Medulla oblongata (tissue), 1 donor: ENCODE measurements at regions not wholly inside any gene's neighbourhood (a gene's known extent, or its start where the extent isn't known, plus 50 kb on each side); places are given as distances from the start of the nearest gene placed in this dataset.

Experiments
- DNase-seq: peaks from one replicate; pipeline ENCODE4 v3.0.0-alpha.2; 2015; ENCODE audit errors: extremely low spot score

- DNase-seq: no peak
Measured at GRCh38 chr15:73001840-73002239, 50.4 kb upstream of the NEO1 start.

GRCh38 chr15:73000293-73000692 is 52.0 kb upstream of the NEO1 start:
- no peak for DNase-seq

DNA sequence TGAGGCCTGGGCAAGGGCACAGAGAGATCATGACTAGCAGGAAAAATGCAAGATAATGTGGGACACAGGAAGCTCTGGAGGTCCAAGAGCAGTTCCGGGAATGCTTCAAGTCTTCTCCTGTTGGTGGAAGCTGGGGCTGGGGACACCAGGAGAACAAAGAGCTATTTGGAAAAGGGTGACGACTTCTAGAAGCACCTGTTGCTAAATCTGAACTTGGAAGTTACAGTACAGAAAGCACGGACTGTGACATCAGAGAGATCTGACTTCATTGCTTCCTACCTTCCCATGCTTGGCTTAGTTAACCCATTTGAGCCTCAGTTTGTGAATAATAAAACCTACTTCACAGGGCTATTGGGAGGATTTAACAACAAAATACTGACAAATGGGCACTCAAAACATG is 52.7 kb upstream of the NEO1 start:
- DNase-seq: no peak

GRCh38 chr15:72998681-72999466 is 53.4 kb upstream of the NEO1 start:
- DNase-seq: no peak

GRCh38 chr15:72998226-72998625 is 54.0 kb upstream of the NEO1 start:
- no peak for DNase-seq

DNA sequence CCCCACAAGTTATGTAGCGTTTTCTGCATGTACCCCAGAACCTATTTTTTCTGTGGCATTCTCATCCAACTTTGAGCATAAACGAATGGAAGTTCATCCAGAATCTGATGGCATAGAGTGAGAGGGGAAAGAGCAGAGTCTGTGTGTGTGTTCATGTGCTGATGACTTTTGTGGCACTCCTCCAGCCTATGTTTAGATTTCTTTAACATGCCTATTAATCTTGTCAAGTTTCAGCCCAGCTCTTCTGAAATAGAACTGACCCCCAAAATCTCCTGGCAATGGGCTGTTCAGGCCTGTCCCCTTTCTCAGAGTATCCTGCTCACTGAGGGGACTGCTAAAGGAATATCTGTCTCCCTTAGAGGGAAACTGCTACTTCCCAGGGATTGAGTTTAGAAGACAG is 56.4 kb upstream of the NEO1 start:
- no peak for DNase-seq

- peak; percentile 9 for DNase-seq
Measured at GRCh38 chr15:72994534-72995177, 57.6 kb upstream of the NEO1 start.

DNA sequence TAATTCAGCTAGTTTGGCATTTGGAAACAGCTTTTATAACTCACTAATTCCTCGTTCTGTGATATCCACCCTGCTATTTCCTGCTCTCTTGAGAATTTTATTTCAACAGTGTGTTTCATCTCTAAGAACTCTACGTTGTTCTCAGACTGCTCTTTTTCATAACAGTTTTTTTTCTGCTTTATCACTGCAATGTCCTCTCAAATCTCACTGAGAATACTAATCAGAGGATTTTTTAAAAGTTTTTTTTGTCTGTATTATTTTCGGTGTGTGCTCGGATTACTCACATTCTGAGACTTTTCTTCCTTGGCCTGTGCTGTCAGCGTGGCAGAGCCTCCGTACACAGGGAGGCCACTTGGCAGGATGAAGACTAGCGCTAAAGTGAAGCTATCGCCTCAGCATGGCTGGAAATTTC is 59.4 kb upstream of the NEO1 start:
- DNase-seq: no peak

DNA sequence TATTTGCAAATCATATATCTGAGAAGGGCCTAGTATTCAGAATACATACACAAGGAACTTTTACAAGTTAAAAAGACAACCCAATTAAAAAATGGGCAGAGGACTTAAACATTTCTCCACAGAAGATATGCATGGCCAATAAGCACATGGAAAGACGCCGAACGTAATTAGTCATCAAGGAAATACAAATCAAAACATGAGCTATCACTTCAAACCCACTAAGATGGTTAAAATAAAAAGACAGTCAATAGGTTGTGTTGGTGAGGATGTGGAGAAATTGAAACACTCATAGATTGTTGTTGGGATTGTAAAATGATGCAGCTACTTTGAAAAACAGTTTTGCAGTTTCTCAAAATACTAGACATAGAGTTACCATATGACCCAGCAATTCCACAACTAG is 61.2 kb upstream of the NEO1 start:
- DNase-seq: no peak

- DNase-seq: no peak
Measured at GRCh38 chr15:72983801-72984545, 68.3 kb upstream of the NEO1 start.

- no peak for DNase-seq
Measured at GRCh38 chr15:72982714-72983113, 69.5 kb upstream of the NEO1 start.

DNA sequence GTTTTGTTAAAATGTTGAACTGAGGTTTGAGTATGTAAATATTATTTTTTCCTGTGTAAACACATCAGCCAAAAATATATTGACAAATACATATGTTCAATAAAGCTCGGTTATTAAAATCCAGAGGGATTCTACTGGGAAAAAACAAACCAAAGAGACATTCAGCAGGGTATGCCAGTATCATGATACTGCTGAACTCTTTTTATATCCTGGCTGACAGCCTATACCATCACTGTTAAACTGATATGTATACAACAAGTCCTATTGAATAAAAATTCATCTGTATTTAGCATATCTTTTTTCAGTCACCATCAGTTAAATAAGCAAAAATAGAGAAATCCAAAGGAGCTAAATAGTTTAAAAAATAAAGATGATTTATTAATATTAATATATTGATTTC is 71.6 kb upstream of the NEO1 start:
- no peak for DNase-seq

DNA sequence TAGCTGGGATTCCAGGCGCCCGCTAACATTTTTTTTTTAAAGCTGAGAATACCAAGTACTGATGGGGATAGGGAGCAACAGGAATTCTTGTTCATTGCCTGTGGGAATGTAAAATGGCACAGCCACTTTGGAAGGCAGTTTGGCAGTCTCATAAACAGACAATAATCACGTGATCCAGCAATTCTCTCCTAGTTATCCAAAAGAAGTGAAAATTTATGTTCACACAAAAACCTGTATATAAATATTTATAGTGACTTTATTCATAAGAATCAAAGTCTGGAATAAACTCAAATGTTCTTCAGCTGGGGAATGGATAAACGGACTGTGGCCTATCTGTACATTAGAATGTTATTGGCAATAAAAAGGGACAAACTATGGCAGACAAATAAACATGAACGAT is 72.5 kb upstream of the NEO1 start:
- DNase-seq: no peak

DNA sequence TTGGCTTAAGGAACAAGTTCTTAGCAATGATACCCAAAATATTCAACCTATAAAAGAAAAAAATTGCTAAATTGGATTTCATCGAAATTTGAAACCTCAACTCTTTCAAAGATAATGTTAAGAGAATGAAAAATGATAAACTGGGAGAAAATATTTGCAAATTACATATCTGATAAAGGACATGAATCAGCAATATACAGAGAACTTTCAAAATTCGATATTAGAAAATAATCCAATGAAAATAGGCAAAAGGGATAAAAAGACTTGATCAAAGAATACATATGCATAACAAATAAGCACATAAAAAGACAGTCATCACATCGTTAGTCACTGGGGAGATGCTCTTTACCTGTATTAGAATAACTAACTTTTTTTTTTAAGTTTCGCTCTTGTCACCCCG is 73.0 kb upstream of the NEO1 start:
- DNase-seq: no peak

- no peak for DNase-seq
Measured at GRCh38 chr15:72978223-72978622, 74.0 kb upstream of the NEO1 start.

DNA sequence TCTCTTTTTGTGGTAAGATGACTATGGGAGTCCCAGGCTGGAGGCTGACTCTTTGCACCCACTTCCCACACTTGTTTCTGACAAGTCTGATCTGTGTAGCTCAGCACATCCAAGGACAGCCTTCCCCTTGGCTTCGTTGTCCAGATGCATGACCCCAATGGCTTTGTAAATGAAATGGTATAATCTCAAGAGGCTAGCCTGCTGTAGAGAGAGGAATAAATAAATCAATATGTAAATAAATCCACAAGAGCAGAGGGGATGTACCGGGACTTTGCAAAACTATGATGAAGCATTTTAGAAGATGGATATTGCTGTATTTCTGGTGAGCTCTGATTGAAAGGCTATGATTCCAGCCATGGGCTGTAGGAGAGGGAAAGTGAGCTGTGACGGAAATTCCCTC is 79.9 kb upstream of the NEO1 start:
- DNase-seq: no peak

DNA sequence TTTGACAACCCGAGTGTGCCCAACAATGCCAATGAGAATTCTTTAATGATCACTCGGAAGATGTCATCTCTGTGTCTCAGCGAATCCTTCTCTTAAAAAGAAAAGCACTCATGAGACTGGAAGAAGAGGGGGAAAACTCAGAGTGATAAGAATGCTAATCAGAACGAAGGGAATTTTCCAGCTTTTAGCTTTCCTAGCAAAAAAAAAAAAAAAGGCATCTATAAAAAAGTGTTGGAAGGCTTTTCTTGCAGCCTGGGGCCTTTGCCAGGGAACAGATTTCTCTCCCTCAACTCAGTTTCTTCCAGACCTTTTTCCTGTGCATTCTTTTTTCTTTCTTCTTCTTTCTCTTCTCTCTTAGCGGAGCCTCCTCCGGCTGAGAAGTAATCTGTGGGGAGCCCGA is 80.5 kb upstream of the NEO1 start:
- no peak for DNase-seq

DNA sequence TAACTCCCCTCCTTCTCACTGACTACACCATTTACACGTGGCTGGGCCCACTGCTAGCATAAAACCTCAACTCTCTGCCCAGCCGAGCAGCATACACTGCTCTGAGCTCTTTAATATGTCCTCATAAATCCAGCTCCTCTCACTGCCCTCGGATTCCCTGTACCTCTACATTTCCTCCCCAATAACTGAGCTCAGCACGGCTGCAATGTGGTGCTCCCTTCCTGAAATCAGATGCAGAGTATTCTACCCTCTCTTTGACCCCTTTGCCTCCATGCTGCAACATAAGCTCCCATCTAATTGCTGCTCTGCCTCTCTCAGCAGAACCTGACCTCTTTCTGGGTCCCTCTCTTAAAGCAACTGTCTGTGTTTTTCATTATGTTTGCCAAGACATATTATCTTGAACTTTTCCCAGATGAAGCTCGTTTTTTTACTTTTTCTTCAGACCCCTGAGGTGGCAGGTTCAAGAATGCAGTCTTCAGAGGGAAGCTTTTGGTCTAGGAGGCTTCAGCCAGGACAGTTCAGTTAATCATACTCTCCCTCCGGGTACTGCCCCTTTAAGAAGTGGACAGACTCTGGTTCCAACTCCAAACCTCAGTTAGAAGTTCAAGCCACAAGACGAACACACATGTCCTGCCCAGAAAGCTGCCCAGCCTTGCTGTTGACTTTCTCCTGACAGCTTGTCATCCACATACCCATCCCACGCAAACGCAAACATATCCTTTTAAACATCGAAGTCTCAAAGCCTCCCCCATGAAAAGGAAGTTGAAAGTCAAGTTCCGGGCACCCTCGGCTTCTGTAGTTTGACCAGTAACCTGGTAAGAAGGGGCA is 81.1 kb upstream of the NEO1 start:
- DNase-seq: no peak

GRCh38 chr15:72968531-72968922 is 83.7 kb upstream of the NEO1 start:
- DNase-seq: no peak

GRCh38 chr15:72967811-72968530 is 84.3 kb upstream of the NEO1 start:
- no peak for DNase-seq

GRCh38 chr15:72967397-72967796 is 84.9 kb upstream of the NEO1 start:
- DNase-seq: no peak
